GM12801 (cell line): ENCODE measurements at regions not wholly inside any gene's neighbourhood (a gene's known extent, or its start where the extent isn't known, plus 50 kb on each side); places are given as distances from the start of the nearest gene placed in this dataset.

Source experiments
- TF ChIP-seq, protein P1 (sequence below): IDR thresholded peaks from one replicate; pipeline ENCODE4 v1.5.1; 2011; ENCODE audit warnings: control low read depth; ENCODE audit not compliant: insufficient read length; ENCODE audit errors: extremely low read depth

DNA sequence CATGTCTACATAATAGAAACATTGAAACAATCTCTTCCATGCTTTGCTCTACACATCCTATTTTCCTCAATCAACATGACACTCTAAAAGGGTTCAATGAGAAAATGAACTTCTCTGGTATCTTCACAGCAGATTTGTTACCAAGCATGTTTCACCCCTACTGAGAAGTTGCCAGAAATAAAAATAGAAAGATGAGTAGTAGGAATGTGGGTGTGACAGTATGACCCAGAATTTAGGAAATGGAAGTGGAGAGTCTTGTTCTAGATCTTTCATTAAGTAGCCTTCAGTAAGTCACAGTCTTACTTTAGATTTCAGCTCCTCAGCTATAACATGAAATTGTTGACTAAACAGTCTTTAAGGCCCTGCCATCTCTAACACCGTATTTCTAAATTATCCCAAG, 581.8 kb downstream of the EFNA5 start:
- TF ChIP-seq, protein P1, sequence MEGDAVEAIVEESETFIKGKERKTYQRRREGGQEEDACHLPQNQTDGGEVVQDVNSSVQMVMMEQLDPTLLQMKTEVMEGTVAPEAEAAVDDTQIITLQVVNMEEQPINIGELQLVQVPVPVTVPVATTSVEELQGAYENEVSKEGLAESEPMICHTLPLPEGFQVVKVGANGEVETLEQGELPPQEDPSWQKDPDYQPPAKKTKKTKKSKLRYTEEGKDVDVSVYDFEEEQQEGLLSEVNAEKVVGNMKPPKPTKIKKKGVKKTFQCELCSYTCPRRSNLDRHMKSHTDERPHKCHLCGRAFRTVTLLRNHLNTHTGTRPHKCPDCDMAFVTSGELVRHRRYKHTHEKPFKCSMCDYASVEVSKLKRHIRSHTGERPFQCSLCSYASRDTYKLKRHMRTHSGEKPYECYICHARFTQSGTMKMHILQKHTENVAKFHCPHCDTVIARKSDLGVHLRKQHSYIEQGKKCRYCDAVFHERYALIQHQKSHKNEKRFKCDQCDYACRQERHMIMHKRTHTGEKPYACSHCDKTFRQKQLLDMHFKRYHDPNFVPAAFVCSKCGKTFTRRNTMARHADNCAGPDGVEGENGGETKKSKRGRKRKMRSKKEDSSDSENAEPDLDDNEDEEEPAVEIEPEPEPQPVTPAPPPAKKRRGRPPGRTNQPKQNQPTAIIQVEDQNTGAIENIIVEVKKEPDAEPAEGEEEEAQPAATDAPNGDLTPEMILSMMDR = no peak

DNA sequence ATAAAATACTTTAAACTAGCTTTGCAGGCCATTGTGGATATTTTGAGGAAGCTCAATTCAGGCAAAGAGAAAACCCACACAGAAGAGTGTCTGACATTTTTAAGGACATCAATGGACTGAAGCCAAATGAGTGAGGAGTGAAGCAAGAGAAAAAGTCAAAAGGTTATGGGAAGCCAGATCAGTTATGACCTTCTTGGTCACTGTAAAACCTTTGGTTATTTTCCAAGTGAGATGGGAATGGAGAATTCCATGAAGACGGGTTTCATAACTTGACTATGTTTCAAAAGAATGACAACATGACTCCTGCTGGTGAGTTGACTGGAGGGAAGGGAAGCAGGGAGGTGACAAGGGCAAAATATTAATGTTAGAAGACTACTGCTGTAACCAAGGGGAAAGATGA, 585.2 kb downstream of the EFNA5 start:
- TF ChIP-seq, protein P1 = no peak

DNA sequence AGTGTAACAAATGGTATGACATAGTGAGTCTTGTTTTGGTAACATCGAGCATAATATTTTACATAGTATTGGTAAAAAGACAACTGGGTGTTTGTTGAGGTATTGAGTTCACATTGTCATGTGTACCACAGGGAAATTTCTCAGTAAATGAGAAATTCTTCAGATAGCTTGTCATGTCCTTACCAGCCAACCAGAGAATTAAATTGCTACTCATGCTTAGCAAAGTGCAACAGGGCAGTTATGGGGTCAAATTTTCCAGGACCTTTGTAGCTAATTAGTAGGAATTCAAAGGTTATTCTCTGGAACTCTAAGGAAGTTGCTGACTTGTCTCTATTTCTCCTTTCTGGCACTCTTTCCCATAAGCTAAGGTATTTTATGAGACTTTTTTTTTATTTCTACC, 595.7 kb downstream of the EFNA5 start:
- TF ChIP-seq, protein P1 = no peak

DNA sequence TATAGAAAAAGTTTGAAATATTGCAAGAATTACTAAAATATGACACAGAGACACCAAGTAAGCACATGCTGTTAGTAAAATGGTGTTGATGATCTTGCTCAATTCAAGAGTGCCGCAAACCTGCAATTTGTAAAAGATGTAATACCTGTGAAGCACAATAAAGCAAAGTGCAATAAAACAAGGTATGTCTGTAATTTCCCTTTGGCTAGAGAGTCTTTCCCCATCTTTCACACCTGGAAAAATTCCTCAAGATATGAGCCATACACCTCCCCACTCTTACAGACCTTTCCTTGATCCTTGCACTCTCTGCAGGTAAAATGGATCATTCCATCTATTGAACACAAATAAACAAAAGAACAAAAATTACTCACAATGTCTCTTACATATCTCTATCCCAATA, 597.8 kb downstream of the EFNA5 start:
- TF ChIP-seq, protein P1 = no peak

DNA sequence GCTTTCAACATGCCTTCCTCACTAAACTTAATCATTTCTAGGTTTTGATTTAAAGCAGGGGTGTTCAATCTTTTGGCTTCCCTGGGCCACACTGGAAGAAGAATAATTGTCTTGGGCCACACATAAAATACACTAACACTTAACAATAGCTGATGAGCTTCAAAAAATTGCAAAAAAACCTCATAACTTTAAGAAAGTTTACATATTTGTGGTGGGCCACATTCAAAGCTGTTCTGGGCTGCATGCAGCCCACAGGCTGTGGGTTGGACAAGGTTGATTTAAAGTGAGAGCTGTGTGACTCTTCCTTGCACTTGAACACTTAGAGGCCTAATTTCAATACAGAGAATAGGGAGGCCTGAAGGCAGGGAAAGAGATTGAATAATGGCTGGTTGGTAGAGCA, 598.3 kb downstream of the EFNA5 start:
- TF ChIP-seq, protein P1 = no peak

DNA sequence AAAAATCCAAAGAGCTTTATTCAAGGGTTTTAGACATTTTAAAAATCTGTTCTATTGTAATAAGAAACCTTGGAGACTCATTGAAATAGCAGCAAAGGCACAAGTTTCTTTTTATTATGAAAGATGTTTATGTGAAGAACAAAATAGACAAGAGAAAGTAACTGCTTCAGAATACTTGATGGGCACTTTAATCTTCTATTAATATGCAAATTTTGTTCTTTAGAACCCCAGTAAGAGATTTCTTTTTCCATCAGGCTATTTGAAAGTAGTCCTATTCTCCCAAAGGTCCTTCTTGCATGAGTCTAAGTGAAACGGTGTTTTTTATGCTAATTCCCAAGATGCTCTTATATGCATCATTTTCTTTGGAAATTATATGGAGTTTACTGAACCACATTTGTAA, 602.0 kb downstream of the EFNA5 start:
- TF ChIP-seq, protein P1 = no peak

DNA sequence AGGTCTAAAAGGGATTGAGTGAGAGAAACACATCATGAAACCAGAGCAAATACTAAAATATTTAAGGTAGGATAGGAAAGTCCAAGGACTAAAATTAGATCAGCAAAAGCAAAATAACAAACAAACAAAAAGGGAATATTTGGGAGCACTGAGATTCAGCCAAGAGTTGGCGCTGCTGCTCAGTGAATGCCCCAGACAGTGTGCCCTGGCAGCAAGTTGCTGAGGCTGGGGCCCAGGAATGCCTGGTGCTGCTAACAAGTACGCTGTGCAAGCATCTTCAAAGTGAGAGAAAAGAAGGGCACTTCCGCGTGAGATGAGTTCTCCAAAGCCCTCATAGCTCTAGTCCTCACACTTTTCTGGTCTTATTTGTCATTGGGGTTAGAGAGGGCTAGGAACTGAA, 603.3 kb downstream of the EFNA5 start:
- TF ChIP-seq, protein P1 = no peak

DNA sequence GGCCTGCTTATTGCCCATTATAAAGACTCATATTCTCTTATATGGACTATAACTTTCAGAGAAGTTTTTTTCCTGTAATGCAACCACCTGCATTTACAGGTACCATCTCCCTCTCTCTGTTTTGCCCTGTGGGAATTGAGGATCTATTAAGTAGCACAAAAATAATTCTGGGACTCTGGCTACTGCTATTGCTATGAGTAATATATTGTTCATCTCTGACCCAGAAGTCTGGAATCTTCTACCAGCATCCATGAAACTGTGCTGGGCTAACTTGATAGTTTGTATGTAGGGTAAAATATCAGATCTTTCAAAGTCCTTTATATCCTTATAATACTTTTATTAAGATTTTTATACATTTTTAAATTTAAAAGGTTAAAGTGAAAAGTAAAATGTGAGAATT, 607.2 kb downstream of the EFNA5 start:
- TF ChIP-seq, protein P1 = no peak
